Putamen (tissue), 1 donor: ENCODE measurements at regions not wholly inside any gene's neighbourhood (a gene's known extent, or its start where the extent isn't known, plus 50 kb on each side); places are given as distances from the start of the nearest gene placed in this dataset.
"Not testable (repeated sequence)": the region's sequence is repeated elsewhere in the genome, so short reads cannot be mapped to it uniquely, and the experiment has no call there.

Source experiments
- DNase-seq: peaks from one replicate; pipeline ENCODE4 v3.0.0-alpha.2; 2016; ENCODE audit warnings: low spot score

DNA sequence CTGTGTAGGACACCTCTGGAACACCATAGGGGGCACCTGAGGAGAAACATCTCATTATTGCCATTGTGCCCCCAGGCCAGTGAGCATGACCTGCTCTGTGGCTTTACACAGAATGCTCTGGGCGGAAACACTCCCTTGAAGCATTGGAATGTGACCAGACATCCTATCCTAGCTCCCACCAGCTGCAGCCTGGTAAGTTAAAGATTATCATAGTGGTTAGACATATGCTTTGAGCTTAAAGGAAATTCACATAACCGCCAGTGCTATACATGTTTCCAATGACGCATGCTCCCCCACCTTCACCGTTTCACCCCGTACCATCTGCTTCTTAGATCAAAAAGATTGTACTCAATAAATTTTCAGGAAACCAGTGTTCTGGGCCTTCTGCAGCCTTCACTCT lies 217.7 kb upstream of the CENPE start:
- no peak for DNase-seq

DNA sequence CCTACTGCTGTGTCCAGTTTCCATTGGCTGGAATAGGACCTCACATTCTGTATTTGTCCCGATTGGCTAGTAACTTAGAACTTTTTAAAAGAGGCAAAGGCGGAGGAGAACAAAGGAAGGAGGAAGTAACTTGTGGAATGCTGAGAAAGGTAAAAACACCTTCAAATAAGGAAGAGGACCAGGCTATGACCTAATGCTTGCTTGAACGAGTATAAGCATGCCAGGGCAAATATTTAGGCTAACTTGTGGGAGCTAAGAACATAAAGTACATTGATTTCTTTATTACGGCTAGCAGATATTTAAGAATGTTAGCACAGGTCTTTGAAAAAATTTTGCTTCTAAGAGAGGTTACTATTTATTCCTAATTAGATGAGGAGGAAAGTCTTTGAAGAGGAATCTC lies 214.5 kb upstream of the CENPE start:
- DNase-seq, result not testable (repeated sequence)

DNA sequence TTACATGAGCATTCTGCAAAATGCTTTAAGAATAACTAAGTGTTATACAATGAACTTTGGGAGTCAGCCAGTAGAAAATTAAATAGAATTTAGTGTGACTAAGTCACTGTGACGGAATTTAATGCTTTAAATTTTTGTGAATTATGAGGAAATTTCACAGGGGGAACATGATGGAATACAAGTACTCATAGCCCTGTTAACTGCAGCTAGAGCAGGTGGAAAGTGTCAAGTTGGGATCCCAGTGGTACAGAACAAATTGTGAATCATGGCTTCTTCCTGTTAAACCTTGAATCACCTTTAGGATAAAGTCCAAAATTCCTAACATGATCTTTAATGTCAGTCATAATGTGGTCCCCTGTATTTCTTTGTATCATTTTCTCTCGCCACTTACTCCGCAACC lies 212.2 kb upstream of the CENPE start:
- DNase-seq, result no peak

DNA sequence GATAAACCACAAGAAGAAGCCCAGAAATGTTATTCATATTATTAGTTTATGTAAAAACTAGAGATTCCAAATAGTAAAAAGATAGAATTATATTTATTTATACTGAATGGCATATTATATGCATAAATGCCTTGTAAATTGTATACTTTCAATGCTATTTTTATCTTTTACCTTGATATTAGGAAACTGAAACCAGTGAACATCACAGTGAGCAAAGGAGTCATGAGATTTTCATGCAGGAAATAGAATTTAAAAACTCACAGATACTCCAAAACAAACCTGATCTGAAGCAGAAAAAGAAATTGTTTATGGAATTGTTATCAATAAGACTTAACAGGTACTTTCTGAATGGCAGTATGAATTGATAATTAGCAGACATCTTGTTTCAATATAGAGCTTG lies 207.3 kb upstream of the CENPE start:
- DNase-seq, result no peak

DNA sequence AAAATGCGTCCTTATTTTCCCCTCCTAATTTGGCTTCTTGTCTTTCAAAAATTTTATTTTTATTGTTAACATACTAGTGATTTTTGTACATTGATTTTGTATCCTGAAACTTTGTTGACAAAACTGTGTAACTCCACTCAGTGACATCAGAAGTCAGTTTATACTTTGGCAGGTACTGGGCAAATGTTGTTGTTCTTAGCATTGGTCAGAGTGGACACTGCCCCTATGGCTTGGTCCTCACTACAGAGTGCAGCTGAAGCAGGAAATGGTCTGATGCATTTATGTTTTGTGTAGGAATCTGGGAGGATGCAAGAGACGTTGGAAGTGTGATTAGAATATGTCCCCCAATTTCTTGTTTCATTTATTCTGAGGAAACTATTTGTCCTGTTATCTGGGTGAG lies 205.5 kb upstream of the CENPE start:
- DNase-seq, result no peak

DNA sequence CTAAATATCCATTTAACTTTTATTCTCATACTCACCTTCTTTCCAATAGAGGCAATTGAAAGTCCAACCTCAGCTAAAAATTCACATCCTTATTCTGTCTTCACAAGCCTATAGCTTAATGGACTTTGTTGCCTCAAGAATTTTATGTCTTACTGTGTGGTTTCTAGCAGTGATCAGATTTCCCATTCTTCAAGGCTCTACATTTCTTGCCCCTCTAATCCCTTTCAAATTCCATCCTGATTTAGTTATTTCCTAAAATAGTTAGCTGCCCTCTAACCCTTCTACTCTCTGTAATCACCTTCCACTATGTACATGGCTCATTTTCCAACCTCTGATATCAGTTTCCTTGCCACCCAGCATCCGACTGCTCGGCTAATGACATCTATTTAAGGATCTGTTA lies 204.1 kb upstream of the CENPE start:
- DNase-seq, result no peak

DNA sequence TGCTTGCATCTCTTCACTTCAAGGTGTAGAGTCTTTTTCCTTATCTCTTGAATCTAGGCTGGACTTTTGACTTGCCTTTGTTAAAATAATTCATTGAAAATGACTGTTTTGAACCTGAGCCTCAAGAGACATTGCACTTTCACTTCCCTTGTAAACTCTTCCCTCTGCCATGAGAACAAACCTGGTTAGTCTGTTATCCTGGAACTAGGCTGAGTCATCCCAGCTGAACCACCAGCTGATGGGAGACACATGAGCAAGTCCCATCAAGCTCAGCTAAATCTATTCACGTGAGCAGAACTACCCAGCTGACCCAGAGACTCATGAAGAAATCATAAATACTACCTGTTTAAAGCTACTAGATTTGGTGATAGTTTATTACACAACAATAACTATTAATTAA lies 202.3 kb upstream of the CENPE start:
- no peak for DNase-seq

DNA sequence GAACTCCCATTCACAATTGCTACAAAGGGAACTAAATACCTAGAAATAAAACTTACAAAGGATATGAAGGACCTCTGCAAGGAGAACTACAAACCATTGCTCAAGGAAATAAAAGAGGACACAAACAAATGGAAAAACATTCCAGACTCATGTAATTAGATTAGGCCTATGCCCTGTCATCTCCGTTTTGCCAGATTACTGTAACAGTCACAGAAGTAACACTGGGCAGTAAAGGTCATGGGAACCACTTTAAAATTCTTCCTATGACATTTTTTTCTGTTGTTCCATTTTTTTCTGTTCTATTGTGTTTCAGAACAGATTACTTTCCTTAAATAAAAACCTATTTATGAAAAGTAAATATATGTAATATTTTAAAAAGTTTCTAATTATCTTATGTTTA lies 199.4 kb upstream of the CENPE start:
- DNase-seq, result no peak

DNA sequence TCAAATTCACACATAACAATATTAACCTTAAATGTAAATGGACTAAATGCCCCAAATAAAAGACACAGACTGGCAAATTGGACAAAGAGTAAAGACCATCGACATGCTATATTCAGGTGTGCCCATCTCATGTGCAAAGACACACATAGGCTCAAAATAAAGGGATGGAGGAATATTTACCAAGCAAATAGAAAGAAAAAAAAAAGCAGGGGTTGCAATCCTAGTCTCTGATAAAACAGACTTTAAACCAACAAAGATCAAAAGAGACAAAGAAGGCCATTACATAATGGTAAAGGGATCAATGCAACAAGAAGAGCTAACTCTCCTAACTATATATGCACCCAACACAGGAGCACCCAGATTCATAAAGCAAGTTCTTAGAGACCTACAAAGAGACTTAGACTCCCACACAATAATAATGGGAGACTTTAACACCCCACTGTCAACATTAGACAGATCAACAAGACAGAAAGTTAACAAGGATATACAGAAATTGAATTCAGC lies 189.4 kb upstream of the CENPE start:
- DNase-seq, result not testable (repeated sequence)

DNA sequence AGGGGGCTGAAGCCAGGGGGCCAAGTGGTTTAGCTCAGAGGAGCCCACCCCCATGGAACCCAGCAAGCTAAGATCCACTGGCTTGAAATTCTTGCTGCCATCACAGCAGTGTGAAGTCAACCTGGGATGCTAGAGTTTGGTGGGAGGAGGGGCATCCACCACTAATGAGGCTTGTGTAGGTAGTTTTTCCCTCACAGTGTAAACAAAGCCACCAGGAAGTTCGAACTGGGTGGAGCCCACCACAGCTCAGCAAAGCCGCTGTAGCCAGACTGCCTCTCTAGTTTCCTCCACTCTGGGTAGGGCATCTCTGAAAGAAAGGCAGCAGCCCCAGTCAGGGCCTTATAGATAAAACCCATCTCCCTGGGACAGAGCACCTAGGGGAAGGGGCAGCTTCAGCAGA lies 187.4 kb upstream of the CENPE start:
- not testable (repeated sequence) for DNase-seq

DNA sequence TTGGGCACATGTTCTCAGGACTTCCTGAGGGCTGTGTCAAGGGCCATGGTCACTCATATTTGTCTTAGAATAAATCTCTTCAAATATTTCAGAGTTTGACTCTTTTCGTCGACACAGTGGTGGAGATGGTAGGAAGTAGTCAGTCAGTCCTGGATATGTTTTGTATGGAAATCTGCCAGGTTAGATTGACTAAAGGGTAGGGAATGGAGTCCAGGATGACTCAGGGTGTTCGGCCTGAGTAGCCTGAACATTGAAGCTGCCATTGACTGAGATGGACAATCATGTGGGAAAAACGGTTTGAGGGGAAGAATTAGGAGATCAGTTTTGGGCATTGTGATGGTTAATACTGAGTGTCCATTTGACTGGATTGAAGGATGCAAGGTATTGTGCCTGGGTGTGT lies 177.1 kb upstream of the CENPE start:
- DNase-seq, result no peak

DNA sequence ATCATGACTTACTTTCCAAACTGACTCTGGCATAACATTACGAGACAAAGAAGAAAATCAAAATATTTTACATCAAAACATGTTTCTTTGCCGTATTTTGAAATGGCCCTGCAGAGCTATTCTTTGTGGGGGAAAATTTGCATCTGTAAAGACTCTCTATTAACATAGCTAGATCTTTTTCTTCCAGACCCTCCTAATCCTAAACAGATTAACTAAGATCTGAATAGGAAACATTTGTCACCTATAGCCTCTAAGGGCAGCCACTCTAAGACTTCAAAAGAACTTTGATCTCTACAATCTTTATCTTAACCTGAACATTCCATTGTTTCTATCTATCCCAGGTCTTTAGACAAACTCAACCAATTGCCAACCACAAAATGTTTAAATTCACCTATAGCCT lies 176.6 kb upstream of the CENPE start:
- DNase-seq, result no peak

DNA sequence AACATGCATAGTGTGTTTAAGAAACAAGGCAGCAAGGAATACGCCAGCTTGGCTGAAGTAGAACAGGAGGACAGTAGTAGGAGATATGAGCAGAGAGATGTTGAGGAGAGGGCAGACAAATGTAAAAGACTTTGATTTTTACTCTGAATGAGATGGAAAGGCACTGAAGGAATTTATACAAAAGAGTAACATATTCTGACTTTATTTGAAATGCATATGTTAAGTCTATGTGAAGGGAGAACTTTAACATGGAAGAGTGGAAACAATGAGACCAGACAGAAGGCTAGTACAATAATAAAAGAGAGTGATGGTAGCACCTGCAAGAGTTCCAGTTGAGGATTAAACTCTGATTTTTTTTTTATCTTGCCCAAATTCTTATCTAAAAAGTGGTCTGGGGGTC lies 176.2 kb upstream of the CENPE start:
- DNase-seq, result no peak

DNA sequence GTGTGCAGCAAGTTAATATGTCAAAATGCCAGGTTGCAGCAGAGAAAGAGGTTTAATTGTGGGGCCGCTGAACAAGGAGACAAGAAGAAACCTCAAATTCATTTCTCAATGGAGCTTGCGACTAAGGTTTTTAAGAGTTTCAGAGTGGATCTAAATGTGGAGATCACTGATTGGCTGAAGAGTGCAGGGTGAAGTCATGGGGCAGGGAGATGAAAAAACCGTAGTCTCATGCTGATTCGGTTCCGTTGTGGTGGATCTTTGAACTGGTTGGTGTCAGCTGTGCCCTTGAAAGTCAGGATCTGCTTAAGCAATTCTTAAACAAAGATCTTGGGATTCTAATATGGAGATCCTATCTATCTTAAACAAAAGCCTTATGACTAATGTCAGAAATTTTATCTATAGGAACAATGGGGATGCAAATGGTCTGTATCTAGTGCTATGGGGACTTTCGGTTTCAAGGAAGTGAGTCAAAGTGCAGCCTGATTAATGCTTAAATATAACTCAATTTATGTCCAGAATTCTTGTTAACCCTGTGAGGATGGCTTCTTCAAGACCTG lies 173.9 kb upstream of the CENPE start:
- DNase-seq, result no peak

DNA sequence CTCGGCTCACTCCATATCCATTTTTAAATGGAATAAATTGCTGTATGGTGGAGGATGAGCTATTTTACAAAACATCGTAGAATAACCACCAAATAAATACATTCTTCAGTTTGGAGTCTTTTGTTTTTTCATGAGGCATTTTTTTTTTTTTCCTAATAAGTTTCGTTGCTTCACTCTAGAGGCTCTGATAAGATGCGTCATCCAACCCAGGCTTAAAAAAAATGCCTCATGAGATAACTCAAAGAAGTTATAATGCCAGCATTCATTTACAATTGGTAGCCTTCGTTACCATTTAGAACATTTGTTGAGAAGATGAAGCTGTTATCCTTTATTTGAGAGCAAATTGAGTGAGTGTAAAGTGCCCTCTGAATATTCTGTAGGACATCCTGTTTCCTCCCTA lies 172.2 kb upstream of the CENPE start:
- DNase-seq, result no peak

DNA sequence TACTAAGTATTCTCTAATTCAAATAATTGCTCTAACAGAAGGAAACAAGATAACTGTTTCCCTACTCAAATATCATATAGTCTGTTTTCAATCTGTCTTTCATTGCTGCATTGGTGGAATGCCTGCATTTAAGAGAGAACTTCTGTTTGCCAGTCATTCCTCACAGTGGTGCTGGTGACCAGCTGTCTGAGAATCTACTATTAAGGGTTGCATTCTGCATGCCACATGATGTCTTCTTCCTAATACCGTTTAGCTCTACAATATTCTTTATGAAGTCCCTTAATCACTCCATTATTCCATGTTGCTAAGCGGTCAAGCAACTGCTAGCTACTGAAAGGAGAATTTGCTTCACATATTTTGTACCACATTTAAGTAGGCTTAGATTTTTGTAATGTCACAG lies 167.1 kb upstream of the CENPE start:
- DNase-seq, result no peak

DNA sequence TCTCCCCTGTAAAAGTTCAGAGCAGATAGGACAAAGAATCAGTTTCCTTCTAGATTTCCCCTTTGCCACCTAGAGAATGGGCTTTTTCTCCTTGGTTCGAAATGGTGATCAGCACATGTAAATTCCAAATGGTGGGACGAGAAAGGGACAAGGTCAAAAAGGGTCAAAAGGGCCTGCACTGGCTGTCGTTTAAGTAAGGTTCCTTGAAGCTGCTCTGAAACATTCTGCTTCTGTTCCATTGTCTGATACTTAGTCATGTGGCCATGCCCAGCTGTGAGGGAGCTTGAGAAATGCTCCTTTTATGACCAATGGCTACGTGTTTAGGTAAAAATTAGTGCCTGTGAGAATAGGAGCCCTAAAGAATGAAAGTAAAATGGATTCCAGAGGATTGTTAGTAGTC lies 165.9 kb upstream of the CENPE start:
- no peak for DNase-seq

DNA sequence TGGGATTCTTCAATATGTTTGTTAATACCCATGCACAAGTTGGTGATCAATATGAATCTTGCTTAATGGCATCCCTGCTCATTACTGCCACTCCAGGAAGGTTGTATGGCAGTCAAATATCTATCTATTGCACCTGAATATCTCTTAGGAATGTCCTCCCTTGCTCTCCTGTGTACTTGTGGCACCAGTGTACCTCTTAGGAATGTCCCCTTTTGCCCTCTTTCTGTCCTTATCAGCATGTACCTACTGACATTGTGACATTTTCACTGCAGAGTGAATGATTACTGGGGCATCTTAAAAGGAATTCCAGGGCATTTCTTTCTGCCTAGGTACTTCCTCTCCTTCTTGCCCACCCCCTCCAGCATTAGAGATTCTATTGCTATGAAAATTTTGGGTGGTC lies 163.8 kb upstream of the CENPE start:
- no peak for DNase-seq

DNA sequence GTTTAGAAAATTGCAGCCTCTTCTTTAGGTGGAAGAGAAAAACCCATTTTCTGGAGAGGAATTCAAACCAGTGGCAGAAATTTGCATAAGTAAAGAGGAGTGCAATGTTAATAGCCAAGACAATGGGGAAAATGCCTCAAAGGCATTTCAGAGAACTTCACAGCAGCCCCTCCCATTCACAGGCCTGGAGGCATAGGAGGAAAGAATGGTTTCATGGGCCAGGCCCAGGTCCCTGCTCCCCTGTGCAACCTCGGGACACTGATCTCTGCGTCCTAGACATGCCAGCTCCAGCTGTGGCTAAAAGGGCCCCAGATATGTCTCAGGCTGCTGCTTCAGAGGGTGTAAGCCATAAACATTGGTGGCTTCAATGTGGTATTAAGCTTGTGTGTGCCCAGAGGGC lies 161.8 kb upstream of the CENPE start:
- DNase-seq, result no peak

DNA sequence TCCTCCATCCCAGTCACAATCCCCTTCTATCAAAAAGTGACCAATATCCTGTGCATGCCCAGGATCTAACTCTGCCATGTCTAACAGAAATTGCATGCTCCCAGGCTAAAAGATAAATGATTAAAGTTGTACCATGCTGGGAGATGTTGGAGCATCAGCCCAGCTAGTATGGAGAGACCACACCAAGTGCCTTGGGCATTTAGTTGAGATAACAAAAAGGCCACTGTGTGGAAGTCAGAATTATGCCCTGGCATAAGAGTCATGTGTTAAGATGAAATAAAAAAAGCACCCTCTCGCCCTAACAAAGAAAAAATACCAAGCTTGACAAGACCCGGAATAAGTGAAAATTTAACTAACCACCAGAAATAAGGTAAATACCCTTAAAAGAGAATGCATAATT lies 155.9 kb upstream of the CENPE start:
- no peak for DNase-seq

DNA sequence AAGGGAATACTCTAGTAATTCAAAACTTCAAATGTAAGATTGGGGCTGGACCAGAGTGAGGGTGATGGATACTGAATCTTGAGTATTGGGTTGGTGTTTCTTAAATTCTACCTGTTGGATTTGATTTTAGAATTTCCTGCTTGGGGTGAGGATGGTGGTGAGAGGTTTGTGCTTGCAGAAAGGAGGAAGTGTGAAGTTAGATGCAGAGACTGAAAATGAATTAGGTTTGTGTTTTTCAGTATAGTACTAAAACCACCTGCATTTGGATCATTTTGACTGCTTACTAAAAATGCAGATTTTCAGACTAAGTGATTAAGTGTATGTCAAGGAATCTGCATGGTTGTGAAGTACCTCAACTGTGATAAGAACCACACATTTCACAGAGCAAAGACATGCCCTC lies 131.5 kb upstream of the CENPE start:
- no peak for DNase-seq

DNA sequence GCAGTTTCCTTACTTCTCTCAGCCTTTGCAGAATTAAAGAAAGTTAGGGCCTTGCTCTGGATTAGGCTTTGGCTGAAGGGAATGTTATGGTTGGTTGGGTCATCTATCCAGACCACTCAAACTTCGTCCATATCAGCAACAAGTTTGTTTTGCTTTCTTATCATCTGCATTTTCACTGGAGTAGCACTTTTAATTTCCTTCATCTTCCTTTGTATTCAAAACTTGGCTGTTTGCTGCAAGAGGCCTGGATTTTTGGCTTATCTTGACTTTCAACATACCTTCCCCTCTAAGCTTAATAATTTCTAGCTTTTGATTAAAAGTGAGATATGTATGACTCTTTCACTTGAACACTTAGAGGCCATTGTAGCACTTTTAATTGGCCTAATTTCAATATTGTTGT lies 126.7 kb upstream of the CENPE start:
- DNase-seq, result no peak

DNA sequence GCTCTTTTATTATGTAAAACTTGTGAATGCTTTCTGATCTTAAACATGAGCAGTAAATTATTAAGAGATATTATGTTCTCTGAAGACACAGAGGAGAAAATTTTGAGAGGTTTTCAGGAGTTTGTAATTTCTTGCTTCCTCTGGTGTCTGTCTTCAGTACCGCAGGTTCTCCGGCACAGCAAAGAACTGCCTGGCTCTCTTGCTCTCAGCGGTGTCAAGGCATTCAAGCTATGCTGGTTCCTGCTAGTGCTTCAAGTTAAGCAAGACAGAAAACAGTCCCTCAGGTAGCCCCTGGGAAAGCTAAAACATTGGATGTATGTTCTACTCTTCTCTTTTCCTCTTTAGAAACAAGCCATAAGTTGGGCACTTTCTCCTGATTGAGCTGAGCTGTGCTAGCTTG lies 120.2 kb upstream of the CENPE start:
- DNase-seq, result no peak

DNA sequence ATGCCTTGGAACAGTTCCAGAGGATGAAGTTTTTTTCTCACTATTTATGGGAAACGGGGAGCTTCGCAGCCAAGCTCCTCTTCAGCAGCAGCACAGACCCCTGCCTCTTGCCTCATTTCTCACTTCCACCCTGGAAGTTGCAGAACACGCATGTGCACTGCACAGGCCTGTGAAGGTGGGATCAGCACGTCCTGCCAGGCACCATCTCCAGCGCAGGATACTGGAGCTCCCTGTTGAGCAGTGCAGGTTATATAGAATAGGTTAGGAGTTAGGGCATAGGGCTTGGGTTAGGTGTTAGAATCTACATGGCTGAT lies 110.1 kb upstream of the CENPE start:
- no peak for DNase-seq
